GM18520 (cell line): ENCODE measurements at regions not wholly inside any gene's neighbourhood (a gene's known extent, or its start where the extent isn't known, plus 50 kb on each side); places are given as distances from the start of the nearest gene placed in this dataset.

Experiments used
- ATAC-seq: cut with Tn5 transposase; IDR thresholded peaks from one replicate; pipeline ENCODE4 v1.9.1; 2021; ENCODE audit not compliant: unreplicated experiment

DNA sequence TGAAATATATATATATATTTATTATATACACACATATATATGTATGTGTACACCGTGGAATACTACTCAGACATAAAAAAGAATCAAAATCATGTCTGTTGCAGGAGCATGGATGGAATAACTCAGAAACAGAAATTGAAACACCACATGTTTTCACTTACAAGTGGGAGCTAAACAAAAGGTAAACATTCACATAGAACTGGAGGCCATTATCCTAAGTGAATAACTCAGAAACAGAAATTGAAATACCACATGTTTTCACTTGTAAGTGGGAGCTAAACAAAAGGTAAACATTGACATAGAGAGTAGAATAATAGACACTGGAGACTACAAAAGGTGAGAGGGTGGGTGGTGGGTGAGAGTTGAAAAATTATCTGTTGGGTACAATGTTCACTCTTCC, 171.5 kb upstream of the GOLIM4 start:
- ATAC-seq, result no peak

DNA sequence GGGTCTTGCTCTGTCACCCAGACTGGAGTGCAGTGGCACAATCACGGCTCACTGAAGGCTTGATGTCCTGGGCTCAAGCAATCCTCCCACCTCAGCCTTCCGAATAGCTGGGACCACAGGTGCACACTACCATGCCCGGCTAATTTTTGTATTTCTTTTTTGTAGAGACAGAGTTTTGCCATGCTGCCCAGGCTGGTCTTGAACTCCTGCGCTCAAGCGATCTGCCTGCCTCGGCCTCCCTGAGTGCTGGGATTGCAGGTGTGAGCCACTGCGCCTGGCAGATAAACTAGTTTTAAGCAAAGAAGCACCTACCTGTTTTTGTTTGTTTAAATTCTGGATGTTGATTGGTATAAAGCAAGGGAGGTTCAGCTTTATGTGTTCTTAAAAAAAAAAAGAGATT, 170.6 kb upstream of the GOLIM4 start:
- no peak for ATAC-seq

DNA sequence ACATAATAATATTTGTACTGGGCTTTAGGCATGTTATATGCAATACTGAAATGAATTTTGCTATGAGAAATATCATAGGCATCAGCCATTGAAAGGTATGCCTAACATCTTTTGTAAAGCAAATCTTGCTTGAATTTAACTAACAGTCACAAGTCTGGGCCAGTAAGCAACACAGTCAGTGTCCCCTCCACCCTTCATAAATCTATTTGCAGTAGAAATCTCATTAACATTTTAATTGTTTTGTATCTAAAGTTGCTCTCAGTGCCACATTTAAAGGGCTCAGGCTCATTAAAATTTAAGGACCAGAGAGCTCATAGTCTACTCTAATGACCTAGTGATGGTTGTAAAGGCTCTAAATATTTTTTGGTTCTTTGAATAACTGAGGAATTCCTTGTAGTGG, 167.2 kb upstream of the GOLIM4 start:
- ATAC-seq, result no peak

DNA sequence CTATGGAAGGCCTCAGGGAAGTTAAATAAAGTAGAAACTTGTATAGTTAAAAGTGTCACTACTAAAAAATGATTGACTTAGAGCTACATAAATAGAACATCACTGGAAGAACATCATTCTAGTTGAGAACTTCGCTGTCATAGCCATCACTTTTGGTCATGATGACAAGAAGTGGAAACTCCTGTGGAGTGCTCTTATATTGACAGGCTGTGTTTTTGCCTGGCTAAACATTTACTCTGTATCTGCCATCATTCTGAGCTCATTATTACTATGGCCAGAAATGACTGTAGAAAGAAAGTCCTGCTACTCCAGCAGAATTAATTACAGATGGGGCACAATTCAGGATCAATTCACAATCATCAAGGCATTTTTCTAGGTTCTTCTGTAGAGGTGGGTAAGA, 165.1 kb upstream of the GOLIM4 start:
- no peak for ATAC-seq

DNA sequence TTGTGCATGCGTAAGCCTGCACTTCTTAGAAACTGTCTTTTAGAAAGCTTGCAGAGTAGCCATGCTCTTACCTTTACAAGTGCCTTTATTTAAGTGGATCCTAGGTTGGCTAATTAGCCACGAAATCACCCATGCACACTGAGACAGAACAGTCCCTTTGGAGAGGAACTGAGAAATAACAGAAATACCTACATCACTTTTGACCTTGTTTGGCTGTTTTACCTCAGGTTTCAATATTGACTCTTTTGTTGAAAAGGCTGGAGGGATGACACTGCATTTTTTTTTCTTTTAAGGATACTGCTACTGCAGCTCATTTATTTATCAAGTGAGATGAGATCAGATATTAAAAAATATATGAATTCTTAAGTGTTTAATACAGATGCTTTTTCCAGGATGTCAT, 155.6 kb upstream of the GOLIM4 start:
- ATAC-seq, result peak; percentile 49

DNA sequence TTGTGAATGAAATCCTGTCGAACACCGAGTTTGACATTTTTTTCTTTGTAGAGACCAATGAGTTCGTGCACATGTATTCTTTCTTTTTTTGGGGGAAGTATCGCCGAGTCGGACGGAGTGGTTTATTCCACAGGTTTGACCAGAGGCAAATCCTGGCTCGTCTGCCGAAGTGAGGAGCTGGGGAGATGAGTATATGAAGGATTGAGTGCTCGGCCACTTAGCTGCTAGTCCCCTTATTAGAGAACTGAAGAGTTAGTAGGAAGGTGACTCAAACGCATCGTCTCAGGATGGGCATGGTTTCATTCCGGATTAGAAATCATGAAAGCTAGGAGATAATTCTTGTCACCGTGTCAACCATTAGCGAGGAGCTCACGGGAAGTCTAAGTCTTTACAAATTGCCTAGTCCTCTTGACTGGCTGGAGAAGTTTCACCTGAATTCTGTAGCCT, 154.7 kb upstream of the GOLIM4 start:
- no peak for ATAC-seq

DNA sequence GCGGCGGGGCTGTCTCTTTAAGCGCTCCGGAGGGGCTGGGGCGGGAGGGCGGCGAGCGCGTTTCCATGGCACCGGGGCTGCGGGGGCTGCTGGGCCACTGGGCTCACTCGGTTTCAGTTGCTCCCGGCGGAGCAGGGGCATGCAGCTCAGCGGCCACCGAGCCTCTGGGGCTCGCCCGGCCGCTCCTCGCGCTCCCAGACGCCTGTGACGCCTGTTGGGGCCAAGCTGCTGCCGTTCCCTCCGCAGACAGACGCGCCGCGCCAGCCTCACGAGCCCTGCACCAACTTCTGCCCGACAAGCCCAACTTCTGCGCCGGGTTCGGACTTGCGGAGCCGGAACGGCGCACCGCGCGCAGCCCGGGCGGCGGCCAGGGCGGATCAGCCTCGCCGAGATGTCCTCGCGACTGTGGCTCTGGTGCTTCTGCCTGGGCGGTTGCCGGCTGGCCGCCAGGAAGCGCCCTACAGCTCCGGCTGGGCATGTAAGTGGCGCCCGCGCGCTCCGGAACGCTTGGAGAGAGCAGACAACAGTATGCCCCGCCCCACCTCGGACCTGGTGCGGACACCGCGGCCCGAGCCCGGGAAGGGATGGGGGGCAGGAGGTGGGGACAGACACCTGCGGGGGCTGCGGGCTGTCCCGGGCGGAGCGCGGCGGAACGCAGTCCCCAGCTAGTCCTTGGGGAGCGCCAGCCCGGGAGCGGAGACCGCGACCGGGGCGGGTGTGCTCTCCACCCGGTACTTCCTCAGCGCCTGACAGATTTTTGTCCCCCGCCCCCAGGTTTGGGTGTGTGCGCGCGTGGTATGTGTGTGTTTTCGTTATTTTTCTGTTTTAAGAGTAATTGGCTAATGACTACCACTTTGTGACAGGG, 154.1 kb upstream of the GOLIM4 start:
- ATAC-seq, result peak; percentile 71

DNA sequence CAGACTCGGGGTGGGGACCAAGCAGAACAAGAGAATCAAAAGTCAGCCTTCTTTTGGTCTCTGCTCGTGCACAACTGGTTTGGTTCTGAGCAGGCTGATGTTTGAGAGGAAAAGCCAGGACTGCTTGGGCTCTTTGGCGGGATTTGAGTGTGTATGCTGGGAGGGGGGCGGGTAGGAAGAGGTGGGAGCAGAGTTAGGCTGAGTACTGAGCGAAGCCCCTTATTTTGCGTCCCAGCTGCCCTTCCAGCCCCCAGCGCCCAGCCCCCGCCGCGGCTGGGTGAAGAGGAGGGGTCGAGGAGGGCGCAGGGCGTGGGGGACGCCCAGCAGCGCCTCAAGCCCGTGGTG, 153.5 kb upstream of the GOLIM4 start:
- ATAC-seq, result no peak

DNA sequence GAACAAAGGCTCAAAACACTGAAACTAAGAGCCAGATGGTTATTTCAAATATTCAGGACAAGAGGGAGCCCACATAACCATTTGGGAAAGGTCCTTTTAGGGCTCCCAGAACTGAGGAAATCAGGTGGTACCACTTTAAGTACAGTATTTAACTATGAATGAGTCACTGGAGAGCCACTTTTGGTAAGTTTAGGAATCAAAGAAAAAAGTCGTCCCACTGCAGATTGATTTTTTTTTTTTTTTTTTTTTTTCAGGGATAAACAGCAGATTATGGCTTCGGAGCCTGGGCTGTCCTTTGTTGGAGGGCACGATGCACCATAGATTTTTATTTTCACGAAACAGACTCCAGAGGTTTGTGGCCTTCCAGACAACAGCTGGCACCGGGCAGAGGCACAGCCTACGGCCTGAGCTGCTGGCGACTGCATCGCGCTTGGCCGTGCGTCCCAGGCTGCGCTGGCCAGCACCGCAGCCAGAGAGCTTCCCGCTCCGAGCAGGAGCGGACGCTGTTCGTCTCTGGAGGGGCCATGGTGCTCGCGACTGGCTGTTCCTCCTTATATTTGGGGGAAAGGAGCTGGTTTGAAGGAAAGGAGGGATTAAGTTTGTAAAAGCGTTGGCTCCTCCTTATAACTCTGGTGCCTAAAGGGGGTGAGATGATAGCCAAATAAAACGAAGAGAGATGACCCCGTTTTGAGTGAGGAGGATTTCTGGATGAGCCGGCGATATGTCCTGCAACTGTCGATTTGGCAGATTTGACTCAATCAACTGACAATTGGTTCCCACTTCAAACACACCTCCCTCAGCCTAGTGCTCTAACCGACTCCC, 152.9 kb upstream of the GOLIM4 start:
- no peak for ATAC-seq

DNA sequence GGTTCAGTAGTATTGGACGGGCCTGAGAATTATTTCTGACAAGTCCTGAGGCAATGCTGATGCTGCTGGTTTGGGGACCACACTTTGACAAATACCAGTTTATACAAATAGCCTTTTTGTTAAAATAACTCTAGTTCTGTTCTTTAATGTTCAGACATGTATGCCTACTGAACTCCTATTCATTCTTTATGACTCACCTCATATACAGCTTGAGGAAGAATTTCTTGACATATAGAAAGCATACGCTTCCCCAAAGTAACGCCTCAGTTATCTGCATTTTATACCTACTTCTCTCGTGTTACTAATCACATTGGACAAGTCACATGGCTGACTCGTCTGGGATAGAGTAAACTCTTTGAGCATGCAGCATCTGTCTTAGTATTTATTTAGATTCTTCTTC, 145.4 kb upstream of the GOLIM4 start:
- no peak for ATAC-seq

DNA sequence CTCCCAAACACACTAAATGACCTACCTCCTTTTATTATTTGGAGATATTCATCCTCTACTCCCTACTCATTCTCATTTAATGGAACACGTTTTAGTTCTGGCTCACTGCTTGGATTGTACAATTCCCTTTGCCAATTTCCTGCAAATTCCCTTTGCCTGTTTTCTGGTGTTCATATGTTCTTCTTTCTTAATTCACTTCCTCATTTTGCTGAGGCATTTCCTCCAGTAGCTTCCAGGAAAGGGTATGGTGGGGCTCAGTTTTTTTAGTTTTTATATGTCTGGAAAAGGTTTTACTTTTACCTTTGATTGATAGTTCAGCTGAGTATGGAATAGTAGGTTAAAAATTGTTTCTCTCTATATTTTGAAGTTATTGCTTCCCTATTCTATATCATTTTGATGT, 143.6 kb upstream of the GOLIM4 start:
- no peak for ATAC-seq

DNA sequence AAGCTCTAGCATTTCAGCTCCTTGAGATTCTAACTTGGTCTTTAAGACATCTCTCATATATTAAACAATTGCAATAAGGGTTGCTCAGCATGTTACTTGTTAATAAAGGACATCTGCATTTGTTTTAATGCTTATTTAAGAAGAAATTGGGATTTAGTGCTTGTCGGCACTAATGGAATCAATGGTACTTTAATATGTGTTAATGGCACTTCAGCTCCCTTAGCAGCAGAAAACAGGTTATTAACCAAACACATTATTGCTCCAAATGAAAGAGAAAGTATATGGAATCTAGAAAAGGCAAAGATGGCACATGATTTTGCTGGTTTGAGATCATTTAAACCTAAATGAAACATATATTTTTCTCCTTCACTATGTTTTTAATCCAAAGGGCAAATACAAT, 137.3 kb upstream of the GOLIM4 start:
- ATAC-seq, result no peak

DNA sequence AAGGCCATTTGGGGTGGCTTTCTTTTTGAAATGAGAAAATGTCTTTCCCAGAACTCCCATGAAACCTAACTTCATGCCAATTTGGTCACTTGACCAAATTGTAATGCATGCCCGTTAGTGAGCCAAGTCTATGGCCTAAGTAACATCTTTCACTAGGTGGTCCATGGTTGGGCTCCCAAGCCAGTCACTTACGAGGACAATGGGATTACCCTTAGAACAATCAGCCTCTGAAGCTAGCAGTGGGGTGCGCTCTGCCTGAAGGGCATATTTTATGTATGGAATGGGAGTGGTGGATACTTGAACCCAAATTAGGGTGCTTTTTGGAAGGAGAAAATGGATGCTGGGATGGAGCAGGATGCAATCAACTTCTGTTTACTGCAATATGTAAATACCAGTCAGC, 127.4 kb upstream of the GOLIM4 start:
- no peak for ATAC-seq

DNA sequence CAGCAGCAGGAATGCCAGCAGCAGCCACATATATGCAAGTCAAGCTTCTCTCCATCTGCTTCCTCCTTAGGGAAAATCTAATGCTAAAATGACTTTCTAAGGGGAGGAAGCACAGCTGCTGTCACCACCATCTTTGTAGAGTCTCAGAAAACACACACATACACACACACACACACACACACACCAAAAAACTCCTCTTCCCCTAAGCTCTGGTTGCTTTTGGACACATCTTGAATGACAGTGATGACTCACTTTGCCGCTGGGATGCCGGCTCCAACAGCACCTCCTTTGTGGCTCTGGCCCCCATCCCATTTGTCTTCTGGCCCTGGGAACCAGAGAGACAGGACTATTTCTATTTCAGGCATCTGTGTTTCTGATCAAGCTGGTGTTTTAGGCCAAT, 124.8 kb upstream of the GOLIM4 start:
- no peak for ATAC-seq

DNA sequence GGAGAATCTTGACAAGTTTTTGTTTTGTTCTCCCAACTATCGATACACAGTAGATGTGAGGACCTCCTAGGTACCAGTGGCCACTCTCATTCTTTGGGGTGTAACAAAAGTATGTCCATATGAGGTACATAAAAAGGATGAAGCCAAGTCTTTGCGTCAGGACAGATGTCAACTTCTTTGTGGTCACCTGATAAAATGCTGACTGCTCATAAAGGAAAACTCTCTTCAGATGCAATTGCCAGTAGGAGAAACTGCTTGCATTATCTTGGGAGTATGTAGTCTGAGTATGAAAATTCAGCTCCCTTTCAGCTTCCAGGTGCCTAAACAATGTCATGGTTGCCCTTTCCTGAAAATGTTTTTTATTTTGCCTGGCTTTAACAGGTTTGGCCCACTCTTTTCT, 123.8 kb upstream of the GOLIM4 start:
- ATAC-seq, result no peak

DNA sequence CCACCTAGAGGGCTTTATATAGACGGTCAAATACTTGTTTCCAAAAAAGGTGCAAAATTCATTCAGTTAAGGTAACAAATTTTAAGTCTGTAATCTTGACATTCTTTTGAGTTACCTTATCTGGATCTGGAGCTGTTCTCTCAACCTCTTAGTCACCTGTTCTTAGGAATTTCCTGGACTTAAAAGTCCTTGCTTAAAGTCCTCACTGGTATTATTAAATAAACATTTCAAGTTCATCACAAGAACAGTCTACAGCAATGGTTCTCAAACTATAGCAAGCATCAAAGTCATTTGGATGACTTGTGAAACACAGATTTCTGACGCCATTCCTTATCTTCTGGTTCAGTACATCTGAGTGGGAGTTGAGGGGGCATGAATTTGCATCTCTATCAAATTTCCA, 122.9 kb upstream of the GOLIM4 start:
- no peak for ATAC-seq

DNA sequence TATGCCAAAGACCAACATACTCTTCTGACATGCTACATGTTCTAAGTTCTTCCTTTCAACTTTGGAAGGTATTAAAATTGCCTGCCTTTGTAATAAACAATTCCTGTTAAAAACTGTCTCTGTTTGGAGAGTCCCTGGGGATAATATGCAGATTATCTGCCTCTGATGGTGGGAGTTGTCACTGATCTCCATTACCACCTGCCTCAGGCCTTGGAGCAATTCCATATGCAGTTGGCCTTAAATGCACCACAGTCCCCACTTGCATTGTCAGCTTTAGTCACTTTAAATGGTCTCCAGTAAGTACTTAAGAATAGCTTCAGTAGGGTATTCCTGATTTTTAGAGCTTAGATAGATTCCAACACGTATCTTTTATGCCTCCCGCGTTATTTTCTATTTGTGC, 121.1 kb upstream of the GOLIM4 start:
- ATAC-seq, result no peak

DNA sequence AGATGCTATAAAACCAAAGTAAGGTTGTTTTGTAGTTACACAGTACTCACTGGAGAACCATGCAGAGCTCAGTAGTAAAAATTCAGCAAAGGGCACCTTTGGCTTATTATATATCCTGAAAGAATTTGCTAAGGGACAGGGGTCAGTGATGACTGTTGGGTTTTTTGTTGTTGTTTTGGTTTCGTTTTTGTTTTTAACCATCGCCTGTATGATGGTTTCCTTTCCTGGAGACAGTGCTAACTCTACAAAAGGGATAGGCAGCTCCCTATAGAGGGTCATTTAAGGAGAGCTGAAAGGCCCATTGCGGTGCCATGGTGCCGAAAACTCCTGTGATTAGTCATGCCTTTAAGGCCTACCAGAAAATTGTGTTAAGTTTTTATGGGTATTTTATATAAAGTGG, 118.2 kb upstream of the GOLIM4 start:
- peak; percentile 88 for ATAC-seq

DNA sequence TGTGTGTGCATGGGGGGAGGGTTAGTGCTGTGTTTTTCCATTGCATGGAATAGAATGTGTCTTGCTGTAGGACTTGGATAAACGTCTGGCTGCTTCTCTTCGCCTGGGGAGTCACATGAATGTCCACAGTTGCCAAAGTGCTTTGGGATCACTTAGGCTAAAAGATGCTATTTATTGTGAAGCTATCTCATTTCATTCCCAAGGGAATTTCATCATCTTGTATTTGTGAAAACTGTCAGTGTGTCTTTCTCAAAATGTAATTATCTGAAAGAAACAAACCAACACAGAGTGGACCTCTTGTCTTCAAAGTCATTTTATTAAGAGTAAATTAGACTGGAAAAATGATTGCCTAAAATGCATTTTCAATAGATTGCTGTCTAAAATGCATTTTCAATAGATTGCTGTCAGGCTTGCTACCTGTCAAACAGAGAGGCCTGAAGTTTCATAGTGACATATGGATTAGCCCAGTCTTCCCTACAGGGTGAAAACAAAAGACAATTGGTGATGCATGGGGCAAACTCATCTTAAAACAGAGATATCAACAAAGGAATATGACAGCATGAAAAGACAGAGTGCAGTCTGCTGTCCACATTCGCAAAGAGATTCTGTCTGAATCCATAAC, 117.1 kb upstream of the GOLIM4 start:
- no peak for ATAC-seq

DNA sequence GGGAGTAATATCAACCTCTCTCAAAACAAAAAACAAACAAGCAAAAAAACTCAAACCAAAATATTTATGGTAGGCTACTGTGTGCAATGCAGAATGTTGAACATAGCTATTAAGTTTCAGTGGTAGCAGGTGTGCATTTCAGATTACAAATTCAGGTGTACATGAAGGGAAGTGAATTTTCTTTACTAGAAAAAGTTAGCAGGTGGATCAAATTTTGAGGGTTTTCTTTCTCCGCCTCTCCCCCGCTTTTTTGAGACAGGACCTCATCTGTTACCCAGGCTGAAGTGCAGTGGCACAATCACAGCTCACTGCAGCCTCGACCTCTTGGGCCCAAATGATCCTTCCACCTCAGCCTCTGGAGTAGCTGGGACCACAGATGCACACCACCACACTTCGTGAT, 109.7 kb upstream of the GOLIM4 start:
- ATAC-seq, result no peak

DNA sequence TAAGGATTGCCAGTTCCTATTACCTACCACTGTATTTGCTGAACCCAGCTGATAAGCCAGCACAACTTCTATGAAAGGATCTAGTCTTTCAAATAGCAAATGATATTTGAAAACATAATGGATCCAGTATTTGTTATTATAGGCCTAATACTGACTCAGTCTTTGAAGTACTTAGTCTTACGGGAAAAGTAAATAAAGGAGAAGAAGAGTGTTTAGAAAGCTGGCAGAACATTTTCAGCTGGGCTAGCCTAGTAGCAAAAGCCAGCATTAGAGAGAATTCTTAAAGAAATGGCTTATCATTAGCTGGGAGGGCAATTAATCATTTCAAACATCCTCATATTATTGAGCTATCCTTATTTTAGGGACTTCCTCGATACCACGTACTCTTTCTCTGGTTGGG, 101.4 kb upstream of the GOLIM4 start:
- no peak for ATAC-seq

DNA sequence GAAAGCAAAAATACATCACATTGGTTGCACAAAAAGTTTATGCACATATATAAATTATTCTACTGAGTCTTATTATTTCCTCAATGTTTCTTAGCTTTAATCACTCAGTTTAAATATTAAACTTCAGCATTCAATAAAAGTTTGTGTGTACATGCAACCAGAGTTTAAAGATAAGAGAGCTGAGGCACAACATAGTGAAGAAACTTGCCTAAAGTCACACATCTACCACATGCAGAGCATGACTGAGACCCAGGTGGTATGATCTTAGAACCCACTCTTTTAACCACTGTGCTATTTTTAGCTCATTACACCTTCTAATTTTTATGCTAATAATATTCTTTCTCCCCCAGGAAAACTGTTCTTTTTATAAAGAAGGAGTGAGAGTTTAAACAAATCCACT, 96.1 kb upstream of the GOLIM4 start:
- no peak for ATAC-seq
